GM12892 (cell line): ENCODE measurements at regions not wholly inside any gene's neighbourhood (a gene's known extent, or its start where the extent isn't known, plus 50 kb on each side); places are given as distances from the start of the nearest gene placed in this dataset.

Source experiments
- POLR2A ChIP-seq: IDR thresholded peaks from 2 replicates; pipeline ENCODE4 v1.6.1; 2011; ENCODE audit warnings: low read depth, low read length, control low read depth
- POLR2AphosphoS5 ChIP-seq: IDR thresholded peaks from 2 replicates; pipeline ENCODE4 v1.6.1; 2011; ENCODE audit warnings: low read depth, low read length, control low read depth

DNA sequence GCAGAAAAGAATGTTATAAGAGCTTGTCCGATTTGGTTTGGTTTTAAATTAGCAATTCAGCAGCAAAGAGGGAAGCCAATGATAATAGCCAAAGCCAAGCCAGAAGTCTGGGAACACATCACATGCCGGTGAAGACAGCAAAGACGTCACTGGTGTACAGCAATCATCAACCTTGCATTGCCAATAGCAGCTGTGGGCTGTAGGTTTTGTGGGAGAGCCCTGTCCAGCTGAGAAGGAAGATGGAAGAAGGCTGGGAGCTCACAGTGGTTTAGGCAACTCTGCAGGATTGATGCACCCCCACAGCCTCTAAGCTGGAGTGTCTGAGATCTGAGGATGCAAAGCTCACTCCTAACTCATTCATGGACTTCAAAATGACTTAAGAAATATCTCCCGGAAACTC lies 338.7 kb downstream of the SIPA1L2 start:
- no peak for TF ChIP-seq POLR2AphosphoS5
- TF ChIP-seq POLR2A = no peak
